AG10803 (cell line): ENCODE measurements at regions not wholly inside any gene's neighbourhood (a gene's known extent, or its start where the extent isn't known, plus 50 kb on each side); places are given as distances from the start of the nearest gene placed in this dataset.
A peak's percentile ranks its signal among the peaks of the same experiment; 100 is the strongest.
"Not testable (repeated sequence)": the region's sequence is repeated elsewhere in the genome, so short reads cannot be mapped to it uniquely, and the experiment has no call there.

ENCODE experiments used
- DNase-seq: peaks from one replicate; pipeline ENCODE4 v3.0.0; 2010; ENCODE audit warnings: low read depth
- H3K4me3 ChIP-seq: 2 replicates; pipeline ENCODE4 v1.5.1; 2011; ENCODE audit warnings: mild to moderate bottlenecking, low read length, control low read depth
- CTCF ChIP-seq: conservative IDR thresholded peaks from 2 replicates; pipeline ENCODE4 v1.5.1; 2011; ENCODE audit warnings: mild to moderate bottlenecking, low read length, control low read depth, inconsistent platforms

GRCh38 chr2:187906021-187906420, 351.8 kb upstream of the TFPI start:
- DNase-seq: no peak
- H3K4me3 ChIP-seq: no peak overlapping the region
- no peak for TF ChIP-seq CTCF

GRCh38 chr2:187910922-187911321, 356.7 kb upstream of the TFPI start:
- DNase-seq, H3K4me3 ChIP-seq: not testable (repeated sequence)

GRCh38 chr2:187912950-187913349, 358.7 kb upstream of the TFPI start:
- DNase-seq: no peak
- H3K4me3 ChIP-seq: no peak overlapping the region
- no peak for TF ChIP-seq CTCF

GRCh38 chr2:187915810-187916209, 361.6 kb upstream of the TFPI start:
- DNase-seq: no peak
- no peak for TF ChIP-seq CTCF

GRCh38 chr2:187916799-187917198, 362.6 kb upstream of the TFPI start:
- H3K4me3 ChIP-seq: no peak overlapping the region
- TF ChIP-seq CTCF: no peak
- DNase-seq: no peak

More at GRCh38 chr2:187915810-187916209, 361.6 kb upstream of the TFPI start:
- no peak overlapping the region for H3K4me3 ChIP-seq

GRCh38 chr2:187917535-187917934, 363.3 kb upstream of the TFPI start:
- TF ChIP-seq CTCF: no peak

GRCh38 chr2:187918996-187919821, 365.0 kb upstream of the TFPI start:
- no peak for DNase-seq
- H3K4me3 ChIP-seq: no peak overlapping the region
- TF ChIP-seq CTCF: no peak

More at GRCh38 chr2:187917535-187917934, 363.3 kb upstream of the TFPI start:
- peak; percentile 9 for DNase-seq
- H3K4me3 ChIP-seq: no peak overlapping the region
